ENCODE measurements at regions not wholly inside any gene's neighbourhood (a gene's known extent, or its start where the extent isn't known, plus 50 kb on each side); places are given as distances from the start of the nearest gene placed in this dataset.

DNA sequence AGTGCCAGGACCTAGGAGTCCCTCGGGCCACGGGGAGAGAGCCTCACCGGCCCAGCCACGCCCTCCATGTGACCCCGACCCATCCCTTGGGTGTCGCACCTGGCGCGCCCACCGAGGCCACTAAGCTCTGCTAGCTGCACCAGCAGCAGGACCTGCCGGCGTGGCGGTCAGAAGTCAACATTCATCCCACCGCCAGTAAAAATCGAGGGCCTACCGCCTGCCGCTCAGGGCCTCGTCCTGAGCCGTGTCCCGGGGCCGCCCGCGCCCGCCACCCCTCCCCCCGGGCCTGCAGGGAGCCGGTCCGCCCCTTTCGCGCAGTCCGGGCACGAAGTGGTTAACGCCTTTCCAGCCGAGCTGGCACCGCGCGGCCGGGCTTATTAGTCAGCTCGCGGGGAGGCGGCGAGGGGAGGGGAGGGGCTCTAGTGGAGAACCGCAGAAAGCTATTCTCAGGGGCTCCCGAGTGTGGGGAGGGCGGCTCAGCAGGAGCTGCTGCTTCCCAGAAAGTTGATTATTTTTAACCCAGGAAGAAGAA lies 124.4 kb downstream of the C9orf50 start:
- peak overlapping the region; percentile 80 to 92 (median 86) for H3K4me3 Mint-ChIP-seq
- Histone ChIP-seq H3K27me3 (ENCODE audit: control insufficient read depth, insufficient read depth, low read length) (no peaks in the 10 kb centered on the region), H3K9me3 (ENCODE audit: control insufficient read depth in 2 of 2, low read length in 2 of 2) (no peaks in the 10 kb centered on the region), H3K4me3 (ENCODE audit: low read depth, low read length) (peak overlapping the region; percentile 71), H3K36me3 (ENCODE audit: control insufficient read depth, insufficient read depth, low read length) (no peaks in the 10 kb centered on the region), H3K27ac (ENCODE audit: insufficient read depth, low read length, poor library complexity, severe bottlenecking) (peak overlapping the region; percentile 47), H3K4me1 (ENCODE audit: control insufficient read depth, insufficient read depth, low read length, poor library complexity, severe bottlenecking) (peaks cover 20% of the 10 kb centered on the region)
- no peaks in the 10 kb centered on the region for H3K27me3 Mint-ChIP-seq
- peaks cover 0 to 1% (median 0%) of the 10 kb centered on the region in 7 donors for H3K9me3 Mint-ChIP-seq
- H3K36me3 Mint-ChIP-seq = peaks cover 5% of the 10 kb centered on the region
- DNase-seq (peak; percentile 56 to 74 (median 65)), ATAC-seq (ENCODE audit: low read depth in 2 of 2) (peak; percentile 69 to 73)
- H3K4me1 Mint-ChIP-seq = peaks cover 0 to 36% (median 18%) of the 10 kb centered on the region in 4 donors
- H3K27ac Mint-ChIP-seq = peak overlapping the region; percentile 78 to 96 (median 86)

DNA sequence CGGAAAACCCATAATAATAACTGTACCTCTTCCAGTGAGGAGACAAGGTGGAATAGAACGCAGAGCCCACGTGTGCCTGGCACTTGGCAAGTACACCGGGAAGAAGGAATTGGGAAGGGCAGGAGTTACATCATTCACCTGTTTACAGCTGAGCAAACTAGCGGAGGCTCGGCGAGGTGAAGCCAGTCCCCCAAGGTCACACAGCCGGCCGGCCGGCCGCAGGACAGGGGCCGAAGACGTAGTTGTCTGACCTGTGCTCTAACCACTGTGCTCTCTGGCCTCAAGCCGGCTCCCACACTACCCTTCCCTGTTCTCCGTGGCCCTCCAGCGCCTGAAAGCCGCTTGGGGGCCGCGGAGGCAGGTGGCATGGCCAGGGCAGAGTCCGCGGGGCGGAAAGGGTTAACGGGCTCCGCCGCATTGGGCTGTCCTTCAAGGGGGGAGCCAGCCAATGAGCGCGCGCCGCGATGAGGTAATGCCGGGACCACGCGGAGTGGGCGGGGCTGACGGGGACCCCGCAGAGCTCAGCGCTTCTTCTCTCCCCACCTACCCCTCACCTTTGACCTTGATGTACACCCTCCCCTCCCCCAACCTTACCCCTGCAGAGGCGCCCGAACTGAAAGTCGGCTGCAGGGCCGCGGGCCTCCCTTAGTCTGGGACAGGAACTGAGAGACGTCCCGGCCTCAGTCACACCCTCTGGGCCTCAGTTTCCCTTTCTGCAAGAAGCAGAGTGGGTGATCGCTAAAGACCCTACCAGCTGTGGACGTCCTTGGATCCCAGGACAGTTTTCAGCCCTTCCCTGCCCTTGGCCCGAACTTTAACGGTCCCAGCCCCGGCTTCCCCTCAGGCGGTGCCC lies 125.1 kb downstream of the C9orf50 start:
- H3K27me3 ChIP-seq (ENCODE audit: control insufficient read depth, insufficient read depth, low read length) = no peaks in the 10 kb centered on the region
- Mint-ChIP-seq H3K9me3 (peaks cover 0 to 1% (median 0%) of the 10 kb centered on the region in 7 donors), H3K4me3 (peak overlapping the region; percentile 80 to 92 (median 86)), H3K27me3 (no peaks in the 10 kb centered on the region), H3K36me3 (peaks cover 5% of the 10 kb centered on the region), H3K4me1 (peaks cover 0 to 43% (median 21%) of the 10 kb centered on the region in 4 donors), H3K27ac (peak overlapping the region; percentile 78 to 86 (median 79))
- H3K4me3 ChIP-seq (ENCODE audit: low read depth, low read length) = peak overlapping the region; percentile 71
- DNase-seq = peak; percentile 78 to 83 (median 80)
- no peaks in the 10 kb centered on the region for H3K9me3 ChIP-seq (ENCODE audit: control insufficient read depth in 2 of 2, low read length in 2 of 2)
- H3K27ac ChIP-seq (ENCODE audit: insufficient read depth, low read length, poor library complexity, severe bottlenecking) = peak overlapping the region; percentile 47
- H3K36me3 ChIP-seq (ENCODE audit: control insufficient read depth, insufficient read depth, low read length) = no peaks in the 10 kb centered on the region
- peaks cover 27% of the 10 kb centered on the region for H3K4me1 ChIP-seq (ENCODE audit: control insufficient read depth, insufficient read depth, low read length, poor library complexity, severe bottlenecking)
- peak; percentile 77 to 81 for ATAC-seq (ENCODE audit: low read depth in 2 of 2)

DNA sequence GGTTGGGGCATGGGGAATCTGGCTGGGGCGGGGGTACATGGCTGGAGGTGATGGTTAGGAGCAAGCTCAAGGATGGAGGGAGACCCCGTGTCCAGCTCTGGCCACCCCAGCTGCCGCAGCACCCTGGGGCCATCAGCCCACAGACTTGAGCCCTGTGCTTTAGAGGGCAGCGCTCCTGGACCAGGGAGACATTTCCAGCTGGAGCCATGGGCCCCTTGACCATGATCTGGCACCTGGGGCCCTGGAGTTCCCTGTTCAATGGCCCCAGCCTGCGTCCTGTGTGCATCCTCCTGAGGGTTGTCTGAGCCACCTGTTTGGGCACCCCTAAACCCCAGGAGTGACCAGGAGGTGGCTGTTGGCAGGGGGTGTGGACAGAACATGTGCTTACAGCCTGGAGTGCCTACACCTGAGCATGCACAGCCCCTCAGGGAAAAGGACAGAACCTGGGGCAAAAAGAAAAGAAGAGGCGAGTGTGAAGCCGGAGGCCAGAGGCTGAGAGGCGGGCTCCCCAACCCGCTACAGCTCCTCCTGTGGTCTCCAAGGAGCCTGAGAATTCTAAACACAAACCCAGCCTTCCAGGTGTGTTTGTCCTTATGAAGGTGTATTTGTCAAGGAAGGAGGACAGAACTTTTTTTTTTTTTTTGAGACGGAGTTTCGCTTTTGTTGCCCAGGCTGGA lies 126.7 kb downstream of the C9orf50 start:
- peaks cover 5% of the 10 kb centered on the region for H3K36me3 Mint-ChIP-seq
- H3K27me3 Mint-ChIP-seq = no peaks in the 10 kb centered on the region
- no peaks in the 10 kb centered on the region for H3K9me3 ChIP-seq (ENCODE audit: control insufficient read depth in 2 of 2, low read length in 2 of 2)
- H3K36me3 ChIP-seq (ENCODE audit: control insufficient read depth, insufficient read depth, low read length) = no peaks in the 10 kb centered on the region
- DNase-seq (no peak), ATAC-seq (ENCODE audit: low read depth in 2 of 2) (no peak)
- peaks cover 0 to 59% (median 29%) of the 10 kb centered on the region in 4 donors for H3K4me1 Mint-ChIP-seq
- H3K4me3 Mint-ChIP-seq = peak overlapping the region in 3 of 4 donors; percentile 28 to 78 (median 62)
- no peak overlapping the region for H3K27ac ChIP-seq (ENCODE audit: insufficient read depth, low read length, poor library complexity, severe bottlenecking)
- no peaks in the 10 kb centered on the region for H3K27me3 ChIP-seq (ENCODE audit: control insufficient read depth, insufficient read depth, low read length)
- H3K4me1 ChIP-seq (ENCODE audit: control insufficient read depth, insufficient read depth, low read length, poor library complexity, severe bottlenecking) = peaks cover 43% of the 10 kb centered on the region
- no peak overlapping the region for H3K4me3 ChIP-seq (ENCODE audit: low read depth, low read length)
- H3K27ac Mint-ChIP-seq = no peak overlapping the region
- H3K9me3 Mint-ChIP-seq = peaks cover 0 to 1% (median 0%) of the 10 kb centered on the region in 7 donors

DNA sequence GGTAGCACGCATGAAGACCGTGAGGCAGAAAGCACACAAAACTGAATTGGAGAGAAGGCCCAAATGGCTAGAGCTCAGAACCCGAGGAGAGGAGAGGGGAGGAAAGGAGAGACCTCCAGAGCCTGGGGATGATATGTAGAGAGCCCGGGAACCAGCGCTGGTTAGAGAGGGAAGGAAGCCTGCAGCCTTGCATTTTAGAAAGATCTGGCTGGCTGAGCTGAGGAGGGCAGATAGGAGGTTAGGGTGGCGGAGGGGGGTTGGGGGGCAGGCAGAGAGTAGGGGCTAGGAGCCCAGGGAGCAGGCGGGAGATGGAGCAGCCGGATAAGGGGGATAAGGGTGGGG lies 127.2 kb downstream of the C9orf50 start:
- peaks cover 0 to 1% (median 0%) of the 10 kb centered on the region in 7 donors for H3K9me3 Mint-ChIP-seq
- Histone ChIP-seq H3K27me3 (ENCODE audit: control insufficient read depth, insufficient read depth, low read length) (no peaks in the 10 kb centered on the region), H3K9me3 (ENCODE audit: control insufficient read depth in 2 of 2, low read length in 2 of 2) (no peaks in the 10 kb centered on the region), H3K27ac (ENCODE audit: insufficient read depth, low read length, poor library complexity, severe bottlenecking) (no peak overlapping the region), H3K36me3 (ENCODE audit: control insufficient read depth, insufficient read depth, low read length) (no peaks in the 10 kb centered on the region), H3K4me1 (ENCODE audit: control insufficient read depth, insufficient read depth, low read length, poor library complexity, severe bottlenecking) (peaks cover 48% of the 10 kb centered on the region), H3K4me3 (ENCODE audit: low read depth, low read length) (no peak overlapping the region)
- peaks cover 0 to 64% (median 34%) of the 10 kb centered on the region in 4 donors for H3K4me1 Mint-ChIP-seq
- H3K27ac Mint-ChIP-seq = no peak overlapping the region
- DNase-seq (no peak), ATAC-seq (ENCODE audit: low read depth in 2 of 2) (no peak)
- peaks cover 5% of the 10 kb centered on the region for H3K36me3 Mint-ChIP-seq
- peaks cover 4% of the 10 kb centered on the region for H3K27me3 Mint-ChIP-seq
- peak overlapping the region; percentile 49 to 77 (median 61) for H3K4me3 Mint-ChIP-seq

DNA sequence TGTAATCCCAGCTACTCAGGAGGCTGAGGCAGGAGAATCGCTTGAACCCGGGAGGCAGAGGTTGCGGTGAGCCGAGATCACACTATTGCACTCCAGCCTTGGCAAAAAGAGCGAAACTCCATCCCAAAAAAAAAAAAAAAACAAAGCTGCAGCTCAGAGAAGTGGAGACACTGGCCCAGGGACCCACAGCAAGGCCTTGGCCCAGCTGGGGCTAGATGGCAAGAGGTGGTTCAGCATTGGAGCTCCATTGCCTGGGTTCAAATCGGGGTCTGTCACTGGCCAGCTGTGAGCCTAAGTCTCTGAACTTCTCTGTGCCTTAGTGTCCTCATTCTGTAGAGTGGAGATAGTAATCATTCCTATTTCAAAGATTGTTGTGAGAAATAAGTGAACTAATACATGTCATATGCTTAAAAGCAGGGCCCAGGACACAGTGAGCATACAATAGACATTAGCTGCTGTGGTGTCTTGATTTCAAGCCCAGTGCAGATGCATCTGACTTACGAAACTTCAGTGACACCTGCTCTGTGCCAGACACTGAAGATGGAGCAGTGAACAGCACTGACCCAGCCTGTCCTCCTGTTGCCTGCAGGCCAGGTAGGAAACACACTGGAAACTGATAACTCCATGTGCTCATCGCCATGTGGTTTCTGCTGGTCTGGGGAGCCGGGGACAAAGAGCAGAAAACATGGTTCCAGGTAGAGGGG lies 127.7 kb downstream of the C9orf50 start:
- Histone ChIP-seq H3K27ac (ENCODE audit: insufficient read depth, low read length, poor library complexity, severe bottlenecking) (no peak overlapping the region), H3K9me3 (ENCODE audit: control insufficient read depth in 2 of 2, low read length in 2 of 2) (no peaks in the 10 kb centered on the region), H3K36me3 (ENCODE audit: control insufficient read depth, insufficient read depth, low read length) (no peaks in the 10 kb centered on the region), H3K4me1 (ENCODE audit: control insufficient read depth, insufficient read depth, low read length, poor library complexity, severe bottlenecking) (peaks cover 50% of the 10 kb centered on the region), H3K4me3 (ENCODE audit: low read depth, low read length) (no peak overlapping the region), H3K27me3 (ENCODE audit: control insufficient read depth, insufficient read depth, low read length) (no peaks in the 10 kb centered on the region)
- no peak for DNase-seq
- no peak for ATAC-seq (ENCODE audit: low read depth in 2 of 2)
- peaks cover 5% of the 10 kb centered on the region for H3K36me3 Mint-ChIP-seq
- peaks cover 0 to 64% (median 33%) of the 10 kb centered on the region in 4 donors for H3K4me1 Mint-ChIP-seq
- peak overlapping the region in 1 of 3 donors; percentile 51 for H3K27ac Mint-ChIP-seq
- peaks cover 0 to 1% (median 0%) of the 10 kb centered on the region in 7 donors for H3K9me3 Mint-ChIP-seq
- peaks cover 4% of the 10 kb centered on the region for H3K27me3 Mint-ChIP-seq
- H3K4me3 Mint-ChIP-seq = peak overlapping the region; percentile 49 to 77 (median 61)

DNA sequence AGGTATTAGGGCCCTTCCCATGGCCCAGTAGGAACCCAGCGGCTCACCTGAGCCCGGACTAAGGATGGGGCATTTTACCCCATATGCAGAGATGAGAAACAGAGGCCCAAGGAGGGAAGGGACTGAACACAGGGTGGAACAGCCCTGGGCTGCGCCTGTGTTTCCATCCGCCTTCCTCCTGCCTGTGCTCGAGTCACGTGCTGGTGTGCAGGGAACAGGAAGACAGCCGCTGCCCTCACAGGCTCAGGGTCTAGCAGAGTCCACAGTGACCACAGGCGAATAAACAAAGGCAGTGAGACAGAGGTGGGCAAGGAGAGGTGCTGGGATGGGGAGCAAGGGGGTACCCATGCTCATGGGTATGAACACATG lies 129.4 kb downstream of the C9orf50 start:
- peaks cover 54% of the 10 kb centered on the region for H3K4me1 ChIP-seq (ENCODE audit: control insufficient read depth, insufficient read depth, low read length, poor library complexity, severe bottlenecking)
- Mint-ChIP-seq H3K4me1 (peaks cover 0 to 68% (median 36%) of the 10 kb centered on the region in 4 donors), H3K36me3 (peaks cover 5% of the 10 kb centered on the region), H3K27me3 (peaks cover 4% of the 10 kb centered on the region), H3K27ac (peak overlapping the region in 1 of 3 donors; percentile 98), H3K4me3 (peak overlapping the region in 3 of 4 donors; percentile 72 to 87 (median 84)), H3K9me3 (no peaks in the 10 kb centered on the region)
- no peaks in the 10 kb centered on the region for H3K36me3 ChIP-seq (ENCODE audit: control insufficient read depth, insufficient read depth, low read length)
- ATAC-seq (ENCODE audit: low read depth in 2 of 2) (no peak), DNase-seq (no peak)
- no peak overlapping the region for H3K4me3 ChIP-seq (ENCODE audit: low read depth, low read length)
- peak overlapping the region; percentile 51 for H3K27ac ChIP-seq (ENCODE audit: insufficient read depth, low read length, poor library complexity, severe bottlenecking)
- no peaks in the 10 kb centered on the region for H3K27me3 ChIP-seq (ENCODE audit: control insufficient read depth, insufficient read depth, low read length)
- no peaks in the 10 kb centered on the region for H3K9me3 ChIP-seq (ENCODE audit: control insufficient read depth in 2 of 2, low read length in 2 of 2)
